ENCODE measurements at regions not wholly inside any gene's neighbourhood (a gene's known extent, or its start where the extent isn't known, plus 50 kb on each side); places are given as distances from the start of the nearest gene placed in this dataset.

DNA sequence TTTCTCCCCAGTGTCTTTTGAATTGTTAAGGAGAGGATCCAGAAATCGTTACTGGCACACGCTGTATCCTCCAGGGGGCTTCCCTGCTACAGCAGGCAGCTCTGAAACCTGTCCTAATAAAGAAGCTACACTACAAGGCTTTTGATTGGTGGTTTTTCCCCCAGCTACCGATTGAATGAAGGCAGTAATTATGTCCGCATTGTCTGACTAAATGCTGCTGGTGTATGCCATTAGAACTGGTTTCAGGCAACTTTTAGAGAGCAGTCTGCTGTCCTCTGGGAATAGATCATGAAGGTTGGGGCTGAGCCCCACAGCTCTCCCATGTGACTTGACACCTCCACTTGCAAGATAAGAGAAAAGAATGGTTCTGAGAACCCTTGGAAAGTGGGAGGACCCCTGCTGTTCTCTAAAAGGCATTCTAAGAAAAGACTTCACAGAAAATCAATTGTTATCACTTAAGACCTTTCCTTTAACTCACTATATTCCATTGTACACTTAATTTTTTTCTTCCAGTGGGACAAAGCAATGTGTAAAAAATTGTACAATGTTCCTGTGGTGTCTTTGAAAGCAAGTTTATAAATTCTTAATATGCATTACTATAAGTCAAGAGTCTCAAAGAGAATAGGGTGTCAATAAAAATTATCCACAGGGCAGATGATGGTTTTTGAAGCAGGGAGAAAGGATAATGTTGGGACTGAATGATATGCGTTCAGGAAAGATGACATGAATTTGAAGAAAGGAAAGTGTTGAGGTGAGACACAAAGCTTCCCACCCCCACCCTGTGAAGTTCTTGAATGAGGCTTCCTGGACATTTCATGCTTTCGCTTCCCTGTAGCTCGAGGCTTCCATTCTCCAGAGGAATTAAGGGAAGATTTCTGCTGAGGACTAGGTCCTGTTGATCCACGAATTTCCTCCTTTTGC lies 53.0 kb upstream of the DAZL start:
- no peak for DNase-seq (ENCODE audit: low spot score)

DNA sequence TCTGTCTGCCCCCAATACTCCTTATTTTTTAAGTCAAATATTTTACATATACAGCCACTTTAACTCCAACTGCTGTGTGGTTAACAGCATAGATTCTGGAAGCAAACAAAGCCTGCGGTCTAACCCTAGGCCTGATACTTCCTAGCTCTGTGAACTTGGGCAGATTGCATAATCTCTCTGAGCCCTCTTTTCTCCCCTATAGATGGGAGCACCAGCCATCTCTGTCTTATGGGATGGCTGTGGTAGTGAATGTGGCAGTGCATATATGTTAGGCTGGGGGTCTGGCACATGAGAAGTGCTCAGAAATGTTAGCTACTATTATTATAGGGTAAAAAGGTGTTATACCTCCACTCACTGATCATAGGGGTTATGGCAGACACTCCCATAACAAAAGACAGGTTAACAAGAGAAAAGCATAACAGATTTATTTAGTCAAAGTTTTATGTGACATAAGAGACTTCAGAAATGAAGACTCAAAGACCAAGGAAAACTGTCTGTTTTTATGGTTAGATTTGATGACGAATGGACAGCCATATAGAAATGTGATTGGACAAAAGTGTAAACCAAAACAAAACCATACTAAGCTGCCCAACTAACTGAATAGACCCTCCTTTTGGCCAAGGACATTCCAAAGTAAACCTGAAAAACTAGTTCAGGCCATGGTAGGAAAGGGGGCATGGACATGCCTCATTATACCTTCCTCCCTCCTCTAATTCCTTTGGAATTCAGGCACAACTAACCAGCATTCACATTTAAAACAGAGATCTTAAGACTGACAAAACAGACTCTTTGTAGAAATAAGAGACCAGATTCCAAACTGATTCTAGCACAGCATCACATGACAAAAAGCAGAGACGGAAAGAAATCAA lies 53.9 kb upstream of the DAZL start:
- no peak for DNase-seq (ENCODE audit: low spot score)

DNA sequence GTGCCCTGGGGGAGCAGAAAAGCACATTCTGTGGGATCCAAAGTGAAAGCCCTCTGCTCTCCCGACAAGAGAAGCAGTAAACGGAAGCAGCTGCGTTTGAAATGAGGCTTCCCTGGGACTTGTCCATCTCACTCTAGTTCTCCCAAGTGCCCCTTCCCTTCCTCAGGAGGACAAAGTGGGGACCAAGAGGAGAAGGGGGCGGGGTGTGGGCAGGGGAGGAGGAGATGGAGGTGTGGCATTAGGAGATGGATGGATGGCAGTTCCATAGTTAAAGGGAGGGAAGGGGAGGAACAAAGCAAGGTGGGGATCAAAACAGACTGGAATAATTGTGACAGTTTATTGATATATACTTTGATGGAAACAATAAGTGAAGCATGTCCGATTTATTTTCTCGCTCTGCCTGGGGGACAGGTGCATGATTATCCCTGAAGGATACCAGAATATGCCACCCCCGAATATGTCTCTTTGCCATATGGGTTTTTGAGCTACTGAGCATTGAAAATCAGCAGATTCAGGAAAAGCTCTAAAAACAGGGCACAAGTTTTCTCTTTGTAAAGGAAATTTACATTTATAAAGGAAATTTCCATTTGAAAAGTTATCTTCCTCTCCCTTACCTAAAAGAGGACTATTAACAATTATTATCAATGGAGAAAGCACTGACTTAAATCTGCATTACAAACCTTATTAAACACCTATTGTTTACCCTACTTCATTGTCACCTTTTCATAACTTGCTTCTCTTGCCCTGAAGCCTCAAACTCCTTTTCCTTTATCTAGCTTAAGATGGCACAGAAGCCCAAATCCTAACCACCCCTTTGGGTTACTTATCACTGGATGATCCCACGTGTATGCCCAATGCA lies 58.9 kb upstream of the DAZL start:
- DNase-seq (ENCODE audit: low spot score) = no peak

DNA sequence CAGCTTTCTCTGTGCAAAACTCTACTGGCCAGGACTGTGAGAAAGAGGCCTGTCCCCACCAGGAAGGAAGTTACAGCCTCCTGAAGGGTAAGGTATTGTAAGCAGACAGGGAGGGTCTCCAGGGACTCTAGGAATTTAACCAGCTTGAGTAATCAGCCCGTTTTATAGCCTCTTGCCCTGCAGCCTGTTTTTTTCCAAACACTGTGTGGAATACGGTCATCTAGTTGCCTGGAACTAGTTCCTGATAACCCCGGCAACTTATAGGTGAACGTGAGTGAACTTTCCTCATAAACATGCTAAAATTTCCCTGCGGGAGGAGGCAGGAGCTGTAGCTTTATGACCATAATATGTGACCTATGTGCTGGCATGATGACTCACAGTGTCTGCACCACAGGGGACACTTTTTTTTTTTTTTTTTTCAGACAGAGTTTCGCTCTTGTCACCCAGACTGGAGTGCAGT lies 60.1 kb upstream of the DAZL start:
- peak; percentile 79 for DNase-seq (ENCODE audit: low spot score)

DNA sequence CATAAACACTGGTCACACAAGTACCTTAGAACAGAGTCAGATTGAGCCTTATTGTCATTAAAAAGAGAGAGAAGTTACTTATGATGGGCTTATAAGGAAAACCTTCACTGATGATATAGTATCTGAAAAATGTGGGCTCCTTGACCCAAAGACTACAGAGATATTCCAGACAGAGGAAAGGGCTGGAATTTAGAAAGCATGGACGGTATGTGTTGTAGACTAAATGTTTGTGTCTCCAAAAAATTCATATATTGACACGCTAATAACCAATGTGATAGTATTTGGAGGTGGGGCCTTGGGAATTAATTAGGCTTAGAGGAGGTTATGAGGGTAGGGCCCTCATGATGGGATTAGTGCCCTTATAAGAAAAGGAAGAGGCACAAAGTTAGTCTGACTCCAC lies 61.0 kb upstream of the DAZL start:
- no peak for DNase-seq (ENCODE audit: low spot score)

DNA sequence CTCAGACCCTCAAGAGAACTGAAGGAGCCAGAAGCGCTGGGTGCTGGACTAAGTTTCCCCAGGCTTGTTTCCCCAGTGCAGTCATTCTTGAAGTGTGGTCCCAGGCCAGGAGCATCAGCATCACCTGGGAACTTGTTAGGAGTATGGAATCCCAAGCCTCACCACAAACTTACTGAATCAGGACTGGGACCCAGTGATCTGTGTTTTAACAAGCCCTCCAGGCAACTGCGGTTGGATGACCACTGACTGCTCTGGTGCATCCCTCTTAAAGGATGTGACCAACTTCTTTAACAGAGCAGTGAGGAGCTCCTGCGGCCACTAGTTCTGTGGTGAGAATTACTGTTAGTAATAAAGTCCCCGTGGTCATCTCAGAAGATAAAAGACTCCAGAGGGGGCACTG lies 62.4 kb upstream of the DAZL start:
- no peak for DNase-seq (ENCODE audit: low spot score)

DNA sequence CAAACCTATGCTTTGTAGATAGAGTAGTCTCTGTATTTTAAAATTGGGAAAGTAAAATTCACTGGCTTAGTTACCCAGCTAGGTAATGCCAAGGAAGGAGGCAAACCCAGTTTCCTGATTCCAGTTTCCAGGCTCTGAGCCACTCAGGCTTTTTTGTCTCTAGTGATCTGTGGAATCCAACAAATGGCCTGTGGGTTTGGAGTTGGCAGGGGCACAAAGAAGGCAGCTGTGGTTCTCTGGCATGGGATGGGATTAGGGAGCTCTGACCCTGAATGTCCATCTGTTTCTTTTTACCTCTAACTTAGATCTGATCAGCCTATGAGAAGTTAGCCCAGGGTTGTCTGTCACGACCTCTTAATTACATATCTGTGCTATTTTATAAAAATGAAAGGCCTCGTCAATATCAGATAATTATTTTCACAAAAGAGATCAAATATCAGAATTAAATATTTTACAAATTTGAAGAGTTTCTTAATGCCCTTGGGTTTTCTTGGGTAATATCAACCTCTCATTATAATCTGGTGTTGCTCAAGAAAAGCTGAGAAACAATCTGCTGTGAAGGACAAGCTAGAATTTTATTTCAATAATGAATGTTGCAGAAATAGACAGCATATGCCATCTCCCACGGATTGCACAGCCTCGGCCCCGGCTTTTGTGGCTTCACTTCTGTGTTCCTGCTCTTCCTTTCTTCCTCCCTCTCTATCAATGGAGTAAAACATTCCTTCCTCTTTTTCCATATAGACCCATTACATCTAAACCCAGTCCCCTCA lies 63.7 kb upstream of the DAZL start:
- no peak for DNase-seq (ENCODE audit: low spot score)

DNA sequence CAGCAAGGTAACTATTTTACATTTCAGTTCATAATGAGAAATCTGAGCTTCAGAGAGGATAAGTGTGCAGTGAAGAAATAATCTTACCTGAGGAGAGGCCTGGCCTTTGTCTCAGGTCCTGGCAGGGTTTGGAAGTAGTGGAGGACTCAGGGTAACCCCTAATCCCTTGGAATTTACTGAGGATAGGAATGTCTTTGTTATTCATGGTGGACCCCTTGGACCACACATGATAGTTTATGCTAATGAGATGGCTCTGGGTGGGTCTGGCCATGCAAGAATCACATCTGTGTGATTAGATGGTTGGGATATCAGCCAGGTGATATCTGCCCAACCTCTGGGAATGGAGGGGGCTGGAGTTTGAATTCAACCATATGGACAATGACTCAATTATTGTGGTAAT lies 65.0 kb upstream of the DAZL start:
- DNase-seq (ENCODE audit: low spot score) = no peak

DNA sequence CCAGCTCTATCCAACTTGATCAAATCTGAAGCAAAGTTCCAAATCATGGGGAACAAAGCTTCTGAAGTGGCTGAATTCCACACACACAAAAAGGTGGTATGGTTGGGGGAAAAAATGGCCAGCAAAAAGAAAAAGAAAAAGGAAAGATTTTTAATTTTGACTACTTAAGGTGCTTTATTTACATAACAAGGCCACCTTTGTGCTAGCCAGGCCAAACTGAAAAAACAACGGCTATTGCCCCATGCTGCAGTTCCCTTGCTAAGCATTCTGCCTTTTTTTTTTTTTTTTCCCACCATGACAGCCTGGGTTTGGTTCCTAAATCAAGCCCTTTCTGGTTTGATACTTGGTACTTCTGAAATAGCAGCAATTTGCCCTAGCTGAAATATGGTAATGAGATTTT lies 66.5 kb upstream of the DAZL start:
- no peak for DNase-seq (ENCODE audit: low spot score)

DNA sequence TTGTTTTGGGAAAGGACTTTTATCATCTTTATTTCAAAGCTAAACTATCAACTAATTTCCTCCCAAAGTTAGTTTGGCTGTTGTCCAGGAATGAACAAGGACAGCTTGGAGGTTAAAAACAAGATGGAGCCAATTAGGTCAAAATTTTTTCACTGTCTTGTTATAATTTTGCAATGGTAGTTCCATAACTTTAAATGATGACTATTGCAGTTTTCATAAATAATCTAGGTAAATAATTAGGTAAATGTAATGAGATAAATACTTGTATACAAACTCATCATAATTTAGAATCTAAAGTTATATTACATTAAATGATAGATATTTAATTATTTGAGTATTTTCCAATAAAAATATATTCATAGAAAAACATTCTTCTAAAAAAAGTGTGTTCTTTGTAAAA lies 68.3 kb upstream of the DAZL start:
- DNase-seq (ENCODE audit: low spot score) = no peak

DNA sequence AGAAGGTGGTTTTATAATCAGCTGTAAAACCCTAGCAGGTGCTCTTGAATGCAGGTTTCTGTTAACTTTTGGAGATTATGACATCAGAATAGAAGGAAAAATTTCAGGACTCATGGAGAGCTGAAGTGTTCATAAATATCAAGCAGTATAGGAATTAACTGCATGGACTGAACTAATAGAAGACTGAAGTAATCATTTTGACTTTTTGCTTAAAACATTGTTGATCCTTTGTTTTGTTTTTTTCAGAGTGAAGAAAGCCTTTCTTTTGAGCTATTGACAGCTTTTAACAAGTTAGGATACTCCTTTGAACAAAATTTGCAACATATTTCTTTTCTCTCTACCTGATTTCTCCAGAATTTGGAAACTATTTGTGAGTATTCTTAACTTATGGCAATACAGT lies 70.6 kb upstream of the DAZL start:
- no peak for DNase-seq (ENCODE audit: low spot score)

DNA sequence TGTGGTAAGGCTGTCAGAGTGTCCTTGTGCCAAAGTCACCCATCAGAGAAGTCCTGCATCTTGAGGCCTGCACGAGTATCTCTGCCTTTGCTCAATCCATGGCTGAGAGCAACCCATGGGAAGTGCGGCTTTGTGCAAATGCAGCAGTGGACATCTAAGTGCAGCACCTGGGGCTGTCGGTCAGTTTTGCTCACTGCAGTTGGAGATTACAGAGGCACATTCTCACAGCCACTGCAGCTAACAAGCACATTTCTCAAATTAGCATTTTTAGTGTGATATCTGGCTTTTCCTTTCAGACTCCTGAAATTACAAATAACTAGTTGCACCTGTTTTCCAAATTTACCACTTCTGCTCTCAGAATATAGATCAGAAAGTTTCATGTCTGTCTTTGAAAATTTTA lies 81.5 kb upstream of the DAZL start:
- DNase-seq (ENCODE audit: low spot score) = no peak

DNA sequence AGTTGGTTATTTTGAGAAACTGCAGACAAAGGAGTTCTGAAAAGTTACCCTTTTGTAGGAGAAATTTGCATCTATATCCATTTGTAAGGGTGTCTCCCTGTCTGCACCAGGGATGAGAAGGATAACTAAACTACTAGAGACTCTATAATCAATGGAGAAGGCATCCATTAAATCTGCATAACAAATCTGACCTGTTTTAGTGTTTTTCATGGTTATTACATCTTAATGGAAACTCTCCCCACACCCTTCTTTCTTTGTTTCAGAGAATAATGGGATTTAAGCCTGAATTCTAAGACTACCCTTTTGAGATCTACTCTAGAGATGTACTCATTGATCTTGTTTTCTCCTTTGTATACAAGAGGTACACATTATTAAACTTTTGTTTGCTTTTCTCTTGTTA lies 82.0 kb upstream of the DAZL start:
- DNase-seq (ENCODE audit: low spot score) = no peak

DNA sequence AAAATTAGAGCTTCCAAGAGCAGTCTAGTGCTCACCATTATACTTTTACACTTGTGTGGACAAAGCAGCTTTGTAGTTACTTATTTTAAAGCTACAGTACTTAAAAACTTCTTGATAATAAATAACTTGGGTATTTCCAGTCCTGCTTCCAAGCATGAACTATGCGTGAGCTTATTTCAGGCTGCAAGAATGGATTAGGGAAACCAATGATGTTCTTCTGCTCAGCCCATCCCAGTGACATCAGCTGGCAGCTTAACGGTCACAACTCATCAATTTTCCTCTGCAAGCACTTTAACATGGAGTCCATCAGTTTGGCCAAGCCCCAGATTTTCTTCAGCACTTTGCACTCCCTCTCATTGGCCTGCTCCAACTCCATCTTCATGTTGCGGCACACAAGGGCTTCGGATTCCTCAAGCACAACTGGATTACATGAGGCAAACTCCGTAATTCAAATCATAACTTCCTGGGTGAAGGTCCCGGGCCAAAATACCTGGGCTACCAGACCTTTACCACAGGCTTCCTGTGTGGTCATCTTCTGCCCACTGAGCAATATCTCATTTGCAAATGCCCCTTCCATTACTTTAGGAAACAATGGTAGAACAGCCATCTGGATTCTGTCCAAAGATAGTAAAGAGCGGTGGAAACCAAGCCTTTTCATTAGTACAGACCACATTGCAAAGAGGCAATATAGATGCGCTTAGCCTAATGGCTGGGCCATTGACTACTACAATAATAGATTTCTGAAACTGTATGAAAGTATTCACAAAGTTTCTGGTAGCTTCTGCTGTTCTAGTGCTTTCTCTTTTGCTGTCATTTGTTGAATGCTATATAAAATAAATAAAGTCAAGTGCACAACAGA lies 87.5 kb upstream of the DAZL start:
- no peak for DNase-seq (ENCODE audit: low spot score)

DNA sequence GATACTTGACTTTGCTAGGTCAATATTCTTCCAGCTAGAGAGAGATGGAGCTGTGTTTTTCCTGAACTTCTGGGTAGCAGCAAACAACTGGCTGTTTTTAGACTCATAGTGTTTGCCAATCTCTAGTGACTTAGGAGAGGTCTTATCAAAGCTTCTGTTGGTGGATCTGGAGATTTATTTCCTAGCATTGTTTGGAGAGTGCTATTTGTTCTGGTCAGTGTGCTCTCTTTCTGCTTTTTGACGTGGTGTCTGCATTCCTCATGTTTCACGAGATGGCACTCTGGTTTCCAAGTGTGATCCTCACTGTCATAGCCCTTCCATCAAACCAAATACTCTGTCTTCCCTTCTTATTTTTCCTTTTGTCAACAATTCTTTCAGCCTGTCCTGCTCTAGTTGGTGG lies 88.6 kb upstream of the DAZL start:
- DNase-seq (ENCODE audit: low spot score) = no peak

DNA sequence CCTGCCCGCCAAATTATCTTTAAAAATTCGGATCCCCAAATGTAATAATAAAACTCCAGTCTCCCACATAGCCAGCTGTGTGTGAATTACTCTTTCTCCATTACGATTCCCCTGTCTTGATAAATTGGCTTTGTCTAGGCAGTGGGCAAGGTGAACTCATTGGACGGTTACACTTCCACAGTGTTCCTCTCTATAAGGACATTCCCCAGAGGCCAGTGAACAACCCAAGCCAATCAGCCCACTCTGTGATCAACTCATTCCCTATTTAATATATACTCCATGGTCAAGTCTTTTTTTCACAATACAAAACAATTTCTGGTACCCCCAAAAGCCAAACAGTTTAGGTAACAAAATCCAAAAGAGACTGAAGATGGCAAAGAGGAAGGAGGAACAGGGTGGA lies 90.5 kb upstream of the DAZL start:
- DNase-seq (ENCODE audit: low spot score) = no peak

DNA sequence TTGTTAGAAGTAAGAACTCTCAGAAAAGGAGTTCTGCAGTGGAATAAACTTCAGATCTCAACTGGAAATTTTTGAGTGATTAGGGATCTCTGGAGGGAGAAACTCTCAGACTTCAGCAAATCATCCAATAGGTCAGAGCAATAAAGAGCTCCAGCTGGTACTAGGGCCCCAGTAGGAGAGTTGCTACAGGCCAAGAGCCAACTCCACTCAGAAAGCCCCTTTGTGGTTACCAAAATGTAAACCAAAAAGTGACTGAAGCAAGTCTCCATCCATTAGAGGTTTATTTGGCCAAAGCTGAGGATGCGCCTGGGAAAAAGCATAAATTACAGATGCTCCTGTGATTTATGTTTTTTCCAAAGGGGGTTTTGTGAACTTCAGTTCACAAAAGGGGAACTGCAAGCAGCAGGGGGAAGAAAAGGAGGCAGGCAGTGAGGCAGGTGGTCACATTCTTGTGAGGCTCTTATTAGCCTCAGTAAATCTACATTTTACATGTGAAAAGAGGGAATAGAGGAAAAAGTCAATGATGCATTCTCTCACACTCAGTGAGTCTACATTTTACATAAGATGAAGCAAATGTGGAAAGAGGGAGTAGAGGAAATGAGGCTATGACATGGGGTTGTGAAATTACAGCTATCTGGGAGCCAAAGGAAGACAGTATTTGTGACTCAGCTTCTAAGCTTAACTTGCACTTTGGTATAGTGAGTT lies 92.4 kb upstream of the DAZL start:
- no peak for DNase-seq (ENCODE audit: low spot score)

DNA sequence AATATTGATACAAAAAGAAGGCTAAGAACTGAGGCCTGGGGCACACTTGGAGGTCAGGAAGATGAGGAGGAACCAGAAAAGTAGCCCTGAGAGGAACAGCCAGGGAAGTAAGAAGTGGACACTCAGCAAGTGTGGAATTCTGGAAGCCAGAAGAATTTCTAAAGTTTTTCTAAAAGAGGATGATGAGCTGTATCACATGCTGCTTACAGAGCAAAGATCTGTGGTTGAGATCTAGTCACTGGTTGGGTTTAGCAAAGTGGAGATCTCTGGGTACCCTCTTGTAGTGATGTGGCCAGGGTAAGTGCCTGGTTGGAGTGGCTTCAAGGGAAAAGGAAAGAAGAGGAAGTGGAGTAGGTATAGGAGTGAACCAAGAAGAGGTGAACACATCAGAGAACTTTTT lies 95.4 kb upstream of the DAZL start:
- DNase-seq (ENCODE audit: low spot score) = no peak

DNA sequence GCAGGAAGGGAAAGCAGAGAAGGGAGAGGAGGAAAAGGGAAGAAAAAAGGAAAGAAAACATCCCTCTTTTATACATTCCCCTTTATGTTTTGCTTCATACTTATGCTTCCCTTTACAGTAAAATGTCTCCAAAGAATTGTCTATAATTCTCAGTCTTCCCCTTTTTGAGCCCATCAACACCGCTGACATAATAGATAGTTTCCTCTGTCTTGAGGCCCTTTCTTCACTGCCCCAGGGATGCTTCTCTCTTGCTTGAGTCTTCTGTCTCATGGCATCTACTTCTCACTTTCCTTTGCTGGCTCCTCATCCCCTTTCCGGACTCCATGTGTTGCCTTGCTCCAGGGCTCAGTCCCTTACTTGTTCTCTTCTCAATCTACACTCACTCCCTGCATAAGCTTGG lies 99.7 kb upstream of the DAZL start:
- DNase-seq (ENCODE audit: low spot score) = no peak

DNA sequence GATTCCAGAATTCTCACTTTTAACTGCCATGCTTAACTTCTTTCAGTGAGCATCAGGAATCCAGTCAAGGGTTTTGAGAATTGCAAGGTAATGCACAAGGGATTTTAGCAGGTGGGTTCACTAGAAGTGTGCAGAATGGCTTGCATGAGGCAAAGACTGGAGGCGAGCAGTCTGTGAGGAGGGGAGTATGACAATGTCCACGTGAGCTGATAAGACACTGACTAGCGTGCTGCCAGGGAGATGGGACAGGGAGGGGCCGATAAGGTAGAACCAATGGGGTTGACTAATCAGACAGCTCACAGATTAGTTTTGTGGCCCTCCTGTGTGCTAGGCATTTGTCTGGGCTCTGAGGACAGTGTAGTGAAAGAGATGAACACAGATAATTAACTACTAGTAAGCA lies 102.0 kb upstream of the DAZL start:
- no peak for DNase-seq (ENCODE audit: low spot score)
